GM18870 (cell line): ENCODE measurements at regions not wholly inside any gene's neighbourhood (a gene's known extent, or its start where the extent isn't known, plus 50 kb on each side); places are given as distances from the start of the nearest gene placed in this dataset.
A peak's percentile ranks its signal among the peaks of the same experiment; 100 is the strongest.
"Not testable (repeated sequence)": the region's sequence is repeated elsewhere in the genome, so short reads cannot be mapped to it uniquely, and the experiment has no call there.

Experiments
- ATAC-seq: cut with Tn5 transposase; IDR thresholded peaks from one replicate; pipeline ENCODE4 v1.9.1; 2021; ENCODE audit warnings: moderate library complexity; ENCODE audit not compliant: unreplicated experiment

GRCh38 chr10:124192664-124193308, 99.4 kb upstream of the CHST15 start:
- ATAC-seq, result not testable (repeated sequence)

GRCh38 chr10:124190476-124190875, 97.1 kb upstream of the CHST15 start:
- ATAC-seq, result not testable (repeated sequence)

GRCh38 chr10:124186956-124187355, 93.6 kb upstream of the CHST15 start:
- ATAC-seq, result no peak

GRCh38 chr10:124185084-124185483, 91.7 kb upstream of the CHST15 start:
- no peak for ATAC-seq

- ATAC-seq, result no peak
These were observed 90.9 kb upstream of the CHST15 start for GRCh38 chr10:124184208-124184830.

GRCh38 chr10:124183617-124184016, 90.2 kb upstream of the CHST15 start:
- no peak for ATAC-seq

- no peak for ATAC-seq
These were observed 88.7 kb upstream of the CHST15 start for GRCh38 chr10:124182088-124182541.

GRCh38 chr10:124181656-124182055, 88.3 kb upstream of the CHST15 start:
- no peak for ATAC-seq

- ATAC-seq, result peak; percentile 53
These were observed 87.7 kb upstream of the CHST15 start for GRCh38 chr10:124180947-124181549.

GRCh38 chr10:124180044-124180745, 86.8 kb upstream of the CHST15 start:
- ATAC-seq, result no peak

- no peak for ATAC-seq
These were observed 86.1 kb upstream of the CHST15 start for GRCh38 chr10:124179308-124180043.

- ATAC-seq, result no peak
These were observed 83.8 kb upstream of the CHST15 start for GRCh38 chr10:124177180-124177518.

GRCh38 chr10:124176349-124177179, 83.2 kb upstream of the CHST15 start:
- no peak for ATAC-seq

- no peak for ATAC-seq
These were observed 82.4 kb upstream of the CHST15 start for GRCh38 chr10:124175701-124176348.

GRCh38 chr10:124174673-124175645, 81.6 kb upstream of the CHST15 start:
- no peak for ATAC-seq

GRCh38 chr10:124174071-124174566, 80.7 kb upstream of the CHST15 start:
- no peak for ATAC-seq

GRCh38 chr10:124173298-124173900, 80.0 kb upstream of the CHST15 start:
- ATAC-seq, result no peak
